ENCODE measurements at regions not wholly inside any gene's neighbourhood (a gene's known extent, or its start where the extent isn't known, plus 50 kb on each side); places are given as distances from the start of the nearest gene placed in this dataset.

DNA sequence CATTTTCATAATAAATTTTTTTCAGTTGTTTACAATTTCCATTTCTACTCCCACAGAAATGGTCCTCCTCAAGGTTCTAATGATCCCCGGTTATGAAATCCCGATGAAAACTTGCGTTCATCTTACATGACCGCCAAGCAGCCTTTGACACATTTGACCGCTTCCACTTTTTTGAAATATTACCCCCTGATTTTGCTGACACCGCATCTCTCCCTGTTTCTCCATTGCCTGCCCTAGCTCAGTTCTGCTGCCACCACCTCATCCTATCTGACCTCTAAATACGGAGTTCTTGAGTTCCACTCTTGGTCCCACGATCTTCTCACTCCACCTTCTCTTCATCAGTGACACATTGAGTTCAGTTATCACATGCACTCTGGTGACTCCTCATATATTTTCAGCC is 74.1 kb downstream of the SLC35B3 start:
- no peak overlapping the region for H3K4me3 ChIP-seq
- H3K36me3 ChIP-seq = no peaks in the 10 kb centered on the region
- H3K27me3 ChIP-seq = no peaks in the 10 kb centered on the region
- 93 to 95% methylated on average over 8 of the region's 8 CpGs for WGBS, 2 donors
- intact Hi-C loops (cut with DNase I) = no loop called here
- DNase-seq = no peak
- H3K9me3 ChIP-seq = no peaks in the 10 kb centered on the region
- H3K4me1 ChIP-seq = no peaks in the 10 kb centered on the region
- TF ChIP-seq, protein P1, sequence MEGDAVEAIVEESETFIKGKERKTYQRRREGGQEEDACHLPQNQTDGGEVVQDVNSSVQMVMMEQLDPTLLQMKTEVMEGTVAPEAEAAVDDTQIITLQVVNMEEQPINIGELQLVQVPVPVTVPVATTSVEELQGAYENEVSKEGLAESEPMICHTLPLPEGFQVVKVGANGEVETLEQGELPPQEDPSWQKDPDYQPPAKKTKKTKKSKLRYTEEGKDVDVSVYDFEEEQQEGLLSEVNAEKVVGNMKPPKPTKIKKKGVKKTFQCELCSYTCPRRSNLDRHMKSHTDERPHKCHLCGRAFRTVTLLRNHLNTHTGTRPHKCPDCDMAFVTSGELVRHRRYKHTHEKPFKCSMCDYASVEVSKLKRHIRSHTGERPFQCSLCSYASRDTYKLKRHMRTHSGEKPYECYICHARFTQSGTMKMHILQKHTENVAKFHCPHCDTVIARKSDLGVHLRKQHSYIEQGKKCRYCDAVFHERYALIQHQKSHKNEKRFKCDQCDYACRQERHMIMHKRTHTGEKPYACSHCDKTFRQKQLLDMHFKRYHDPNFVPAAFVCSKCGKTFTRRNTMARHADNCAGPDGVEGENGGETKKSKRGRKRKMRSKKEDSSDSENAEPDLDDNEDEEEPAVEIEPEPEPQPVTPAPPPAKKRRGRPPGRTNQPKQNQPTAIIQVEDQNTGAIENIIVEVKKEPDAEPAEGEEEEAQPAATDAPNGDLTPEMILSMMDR (IDR thresholded peaks at IDR 0.05) = no peak
- no peak for TF ChIP-seq EP300 (IDR thresholded peaks at IDR 0.05)
- TF ChIP-seq POLR2A (IDR thresholded peaks at IDR 0.05) = no peak
- TF ChIP-seq POLR2AphosphoS5 (IDR thresholded peaks at IDR 0.05) = no peak
- no peak overlapping the region for H3K27ac ChIP-seq

DNA sequence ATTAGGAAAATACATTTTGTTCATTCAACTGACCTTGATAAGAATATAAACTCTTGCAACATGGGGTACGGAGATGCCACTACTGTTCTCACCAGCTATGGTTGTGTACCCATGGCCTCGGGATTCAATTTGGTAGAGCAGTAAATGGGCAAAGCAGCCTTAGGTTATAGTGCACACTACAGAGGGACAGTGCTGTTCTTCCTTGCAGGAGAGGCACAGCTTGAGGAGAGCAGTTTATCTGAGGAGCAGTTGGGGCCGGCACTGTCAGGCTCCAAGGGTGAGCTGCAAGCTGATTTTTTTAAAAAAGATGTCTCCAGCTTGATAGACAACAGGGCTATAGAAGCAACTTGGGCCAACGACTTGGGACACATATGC is 82.4 kb downstream of the SLC35B3 start:
- Histone ChIP-seq H3K4me1 (no peaks in the 10 kb centered on the region), H3K9me3 (no peaks in the 10 kb centered on the region), H3K4me3 (no peak overlapping the region), H3K27ac (no peak overlapping the region), H3K27me3 (no peaks in the 10 kb centered on the region), H3K36me3 (no peaks in the 10 kb centered on the region)
- TF ChIP-seq POLR2A (IDR thresholded peaks at IDR 0.05) (no peak), EP300 (IDR thresholded peaks at IDR 0.05) (no peak), POLR2AphosphoS5 (IDR thresholded peaks at IDR 0.05) (no peak)
- TF ChIP-seq, protein P1 (IDR thresholded peaks at IDR 0.05) = no peak
- no peak for DNase-seq
- 82% methylated on average over 4 of the region's 4 CpGs for WGBS, 2 donors
- intact Hi-C loops (cut with DNase I) = no loop called here

DNA sequence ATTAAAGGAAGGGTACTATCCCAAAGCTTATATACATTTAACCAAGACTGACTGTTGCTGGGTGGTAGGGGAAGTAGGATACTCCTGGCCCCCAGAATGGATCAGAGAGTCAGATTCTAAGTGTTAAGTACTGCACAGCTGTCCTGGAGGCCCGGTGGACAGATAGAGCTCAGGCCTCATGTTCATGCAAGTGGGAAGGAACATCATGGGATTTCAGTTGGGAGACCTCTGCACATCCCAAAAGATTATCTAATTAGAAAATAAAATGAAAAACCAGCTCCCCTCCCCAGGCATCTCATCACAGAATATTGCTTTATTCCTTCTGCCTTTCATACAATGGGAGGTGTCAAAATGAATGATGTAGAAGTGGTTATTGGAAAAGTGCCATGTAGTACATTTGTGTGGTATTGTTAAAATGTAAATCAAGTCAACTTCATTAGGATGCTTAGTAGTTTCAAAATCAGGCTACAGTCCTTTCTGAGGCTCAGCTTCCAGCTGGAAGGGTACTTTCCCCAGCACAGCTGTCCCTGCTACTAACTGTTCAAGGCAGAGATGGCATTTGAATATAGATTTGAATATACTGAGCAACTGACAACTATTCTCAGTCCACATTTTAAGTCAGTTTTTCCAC is 82.9 kb downstream of the SLC35B3 start:
- H3K9me3 ChIP-seq = no peaks in the 10 kb centered on the region
- WGBS, 2 donors = 96 to 98% methylated on average over 1 of the region's 1 CpG
- no peak for DNase-seq
- H3K27me3 ChIP-seq = no peaks in the 10 kb centered on the region
- TF ChIP-seq, protein P1 (IDR thresholded peaks at IDR 0.05) = no peak
- H3K4me1 ChIP-seq = no peaks in the 10 kb centered on the region
- H3K36me3 ChIP-seq = no peaks in the 10 kb centered on the region
- no peak overlapping the region for H3K4me3 ChIP-seq
- intact Hi-C loops (cut with DNase I) = no loop called here
- H3K27ac ChIP-seq = no peak overlapping the region

DNA sequence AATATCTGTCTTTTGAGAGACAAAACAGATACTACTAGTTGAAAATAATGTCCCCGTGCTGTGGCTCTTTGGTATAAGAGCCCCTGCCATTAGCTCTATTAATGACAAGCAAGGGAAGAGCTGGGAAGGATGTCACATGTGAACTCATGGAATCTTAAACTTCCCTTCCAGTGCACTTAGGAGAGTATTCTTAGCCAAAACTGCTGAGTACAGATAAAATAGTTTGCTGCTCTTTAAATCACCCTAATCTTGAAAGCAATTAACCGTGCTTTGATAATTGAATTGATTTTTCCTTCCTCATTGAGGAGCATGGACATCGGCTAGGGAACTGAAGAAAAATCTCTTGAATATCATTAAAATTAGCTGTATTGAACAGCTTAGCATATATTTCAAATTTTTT is 91.7 kb downstream of the SLC35B3 start:
- 85 to 87% methylated on average over 3 of the region's 3 CpGs for WGBS, 2 donors

More for the DNA sequence above, 91.7 kb downstream of the SLC35B3 start:
- no peak overlapping the region for H3K27ac ChIP-seq
- intact Hi-C loops (cut with DNase I) = no loop called here
- H3K36me3 ChIP-seq = no peaks in the 10 kb centered on the region
- TF ChIP-seq EP300 (IDR thresholded peaks at IDR 0.05) = no peak
- TF ChIP-seq POLR2A (IDR thresholded peaks at IDR 0.05) = no peak
- no peak for TF ChIP-seq POLR2AphosphoS5 (IDR thresholded peaks at IDR 0.05)
- TF ChIP-seq, protein P1 (IDR thresholded peaks at IDR 0.05) = no peak
- no peak overlapping the region for H3K4me3 ChIP-seq
- no peaks in the 10 kb centered on the region for H3K4me1 ChIP-seq
- no peak for DNase-seq
- no peaks in the 10 kb centered on the region for H3K27me3 ChIP-seq
- no peaks in the 10 kb centered on the region for H3K9me3 ChIP-seq
